PFSK-1 (cell line): ENCODE measurements at regions not wholly inside any gene's neighbourhood (a gene's known extent, or its start where the extent isn't known, plus 50 kb on each side); places are given as distances from the start of the nearest gene placed in this dataset.

Source experiments
- FOXP2 ChIP-seq: optimal IDR thresholded peaks from 2 replicates; pipeline ENCODE3; 2011; ENCODE audit warnings: borderline replicate concordance, control low read depth, inconsistent platforms; ENCODE audit not compliant: insufficient read depth; ENCODE audit errors: extremely low read length, extremely low read depth
- POLR2AphosphoS5 ChIP-seq: IDR thresholded peaks from 2 replicates; pipeline ENCODE4 v1.6.1; 2012; ENCODE audit warnings: low read depth, mild to moderate bottlenecking, control low read depth, low read length, moderate library complexity
- SIN3A ChIP-seq: IDR thresholded peaks from 2 replicates; pipeline ENCODE4 v1.6.1; 2012; ENCODE audit warnings: mild to moderate bottlenecking, low read length, moderate library complexity, borderline replicate concordance; ENCODE audit not compliant: insufficient read depth

DNA sequence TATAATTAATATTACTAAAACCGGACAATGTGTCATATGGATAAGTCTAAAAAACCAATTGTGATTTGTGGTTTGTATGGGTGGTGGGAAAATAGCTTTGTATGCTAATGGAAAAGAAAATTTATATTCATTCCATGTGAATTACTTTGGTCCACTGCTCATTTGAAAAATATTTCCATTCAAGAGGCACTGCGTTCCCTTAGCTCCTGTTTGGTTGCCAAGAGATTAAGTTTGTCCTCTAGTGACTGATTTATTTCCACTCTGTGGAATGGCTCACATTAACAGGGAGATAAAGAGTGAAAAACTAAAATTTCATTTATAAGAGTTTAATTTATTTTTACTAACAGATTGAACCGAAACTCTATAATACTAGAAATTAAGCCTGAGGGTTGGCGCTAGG lies 744.1 kb upstream of the CHRM3 start:
- TF ChIP-seq POLR2AphosphoS5 = no peak
- no peak for TF ChIP-seq FOXP2
- TF ChIP-seq SIN3A = no peak
